ENCODE measurements at regions not wholly inside any gene's neighbourhood (a gene's known extent, or its start where the extent isn't known, plus 50 kb on each side); places are given as distances from the start of the nearest gene placed in this dataset.
"Not testable (repeated sequence)": the region's sequence is repeated elsewhere in the genome, so short reads cannot be mapped to it uniquely, and the experiment has no call there.

DNA sequence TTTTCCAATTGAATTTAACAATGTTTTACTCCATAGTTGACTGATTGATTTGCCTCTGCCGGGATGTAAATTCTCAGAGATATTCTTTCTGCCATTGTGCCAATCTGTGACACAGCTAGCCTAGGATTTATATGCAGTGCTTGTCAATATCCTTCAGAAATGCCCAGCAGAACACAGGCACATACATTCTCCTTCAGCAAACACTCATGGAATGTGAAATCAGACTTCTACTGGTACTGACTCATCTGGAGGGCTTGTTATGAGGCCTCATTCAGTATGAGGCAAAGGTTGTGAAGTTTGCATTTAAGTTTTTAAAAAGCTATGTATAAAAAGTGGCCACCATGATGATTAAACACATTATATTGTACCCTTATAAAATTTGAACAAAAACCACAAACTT lies 158.4 kb downstream of the POTEC start:
- TF ChIP-seq, protein P1, sequence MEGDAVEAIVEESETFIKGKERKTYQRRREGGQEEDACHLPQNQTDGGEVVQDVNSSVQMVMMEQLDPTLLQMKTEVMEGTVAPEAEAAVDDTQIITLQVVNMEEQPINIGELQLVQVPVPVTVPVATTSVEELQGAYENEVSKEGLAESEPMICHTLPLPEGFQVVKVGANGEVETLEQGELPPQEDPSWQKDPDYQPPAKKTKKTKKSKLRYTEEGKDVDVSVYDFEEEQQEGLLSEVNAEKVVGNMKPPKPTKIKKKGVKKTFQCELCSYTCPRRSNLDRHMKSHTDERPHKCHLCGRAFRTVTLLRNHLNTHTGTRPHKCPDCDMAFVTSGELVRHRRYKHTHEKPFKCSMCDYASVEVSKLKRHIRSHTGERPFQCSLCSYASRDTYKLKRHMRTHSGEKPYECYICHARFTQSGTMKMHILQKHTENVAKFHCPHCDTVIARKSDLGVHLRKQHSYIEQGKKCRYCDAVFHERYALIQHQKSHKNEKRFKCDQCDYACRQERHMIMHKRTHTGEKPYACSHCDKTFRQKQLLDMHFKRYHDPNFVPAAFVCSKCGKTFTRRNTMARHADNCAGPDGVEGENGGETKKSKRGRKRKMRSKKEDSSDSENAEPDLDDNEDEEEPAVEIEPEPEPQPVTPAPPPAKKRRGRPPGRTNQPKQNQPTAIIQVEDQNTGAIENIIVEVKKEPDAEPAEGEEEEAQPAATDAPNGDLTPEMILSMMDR (IDR thresholded peaks at IDR 0.05) = not testable (repeated sequence)
- TF ChIP-seq POLR2A, EP300 (IDR thresholded peaks at IDR 0.05): not testable (repeated sequence)

Data from tibial nerve (tissue), 4 donors.